Duodenal mucosa (tissue), 2 donors: ENCODE measurements at regions not wholly inside any gene's neighbourhood (a gene's known extent, or its start where the extent isn't known, plus 50 kb on each side); places are given as distances from the start of the nearest gene placed in this dataset.

Experiments used
- H3K27ac ChIP-seq: one replicate; pipeline ENCODE4 v1.7.0; 2013; ENCODE audit warnings: low read depth, low read length
- H3K27me3 ChIP-seq, 2 donors: one replicate each; pipeline ENCODE4 v1.7.0; 2013; ENCODE audit warnings: low read length in 2 of 2, control low read depth in 1 of 2; ENCODE audit not compliant: insufficient read depth in 2 of 2, control insufficient read depth in 1 of 2
- H3K36me3 ChIP-seq, 2 donors: one replicate each; pipeline ENCODE4 v1.7.0; 2013; ENCODE audit warnings: low read length in 2 of 2, control low read depth in 1 of 2; ENCODE audit not compliant: insufficient read depth in 2 of 2, control insufficient read depth in 1 of 2
- H3K4me1 ChIP-seq, 2 donors: one replicate each; pipeline ENCODE4 v1.7.0; 2013; ENCODE audit warnings: low read length in 2 of 2, control low read depth in 1 of 2; ENCODE audit not compliant: insufficient read depth in 2 of 2, control insufficient read depth in 1 of 2
- H3K4me3 ChIP-seq, 2 donors: one replicate each; pipeline ENCODE4 v1.7.0; 2013; ENCODE audit warnings: low read length in 2 of 2, low read depth in 1 of 2
- H3K9ac ChIP-seq, 2 donors: one replicate each; pipeline ENCODE4 v1.7.0; 2013; ENCODE audit warnings: low read length in 2 of 2, low read depth in 1 of 2
- H3K9me3 ChIP-seq, 2 donors: one replicate each; pipeline ENCODE4 v1.7.0; 2013; ENCODE audit warnings: low read length in 2 of 2, control low read depth in 1 of 2; ENCODE audit not compliant: control insufficient read depth in 1 of 2

- Histone ChIP-seq H3K27me3 (no peaks in the 10 kb centered on the region), H3K27ac (no peak overlapping the region), H3K4me1 (no peaks in the 10 kb centered on the region), H3K9ac (no peak overlapping the region), H3K36me3 (no peaks in the 10 kb centered on the region), H3K4me3 (no peak overlapping the region), H3K9me3 (no peaks in the 10 kb centered on the region)
These were observed 176.4 kb upstream of the TCF4 start for GRCh38 chr18:55764386-55764785.

DNA sequence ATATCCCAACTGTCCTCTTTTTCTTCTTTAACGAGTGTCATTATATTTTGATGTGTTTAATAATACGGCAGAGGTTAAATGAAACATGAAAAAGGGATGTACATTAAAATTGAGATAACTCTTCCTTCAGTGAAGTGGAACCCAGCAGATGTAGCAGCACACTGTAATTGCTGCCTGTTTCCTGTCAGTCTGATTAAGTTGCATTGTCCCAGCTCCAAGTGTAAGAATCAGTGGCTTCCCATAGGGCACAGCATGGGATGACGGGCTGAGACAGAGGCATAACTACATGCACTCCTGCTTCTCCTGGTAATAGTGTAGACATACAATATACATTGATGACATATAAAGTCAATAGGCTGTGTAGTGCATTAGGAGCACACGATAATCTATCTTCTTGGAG lies 175.8 kb upstream of the TCF4 start:
- no peaks in the 10 kb centered on the region for H3K4me1 ChIP-seq
- no peaks in the 10 kb centered on the region for H3K9me3 ChIP-seq
- H3K9ac ChIP-seq: no peak overlapping the region
- no peaks in the 10 kb centered on the region for H3K36me3 ChIP-seq
- H3K27me3 ChIP-seq: no peaks in the 10 kb centered on the region
- H3K27ac ChIP-seq: no peak overlapping the region
- H3K4me3 ChIP-seq: no peak overlapping the region

DNA sequence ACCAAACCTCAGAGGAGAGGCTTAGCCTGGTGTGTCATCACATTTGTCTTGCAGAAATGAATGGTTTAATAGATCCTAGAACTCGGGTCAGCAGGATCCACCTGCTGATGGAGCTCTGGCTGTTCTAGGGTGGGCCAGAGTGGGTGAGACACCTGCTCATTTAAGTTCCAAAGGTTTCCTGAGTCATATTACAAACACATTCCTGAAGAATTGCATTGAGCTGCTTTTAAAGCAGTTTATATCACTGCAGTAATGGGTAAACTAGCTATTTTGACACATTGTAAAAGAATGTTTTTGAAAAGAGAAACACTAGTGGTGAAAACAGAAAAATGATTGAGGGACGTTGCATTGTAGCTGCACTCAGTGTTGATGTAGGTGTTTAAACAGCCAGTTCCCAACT lies 175.3 kb upstream of the TCF4 start:
- Histone ChIP-seq H3K27ac (no peak overlapping the region), H3K9me3 (no peaks in the 10 kb centered on the region), H3K4me1 (no peaks in the 10 kb centered on the region), H3K36me3 (no peaks in the 10 kb centered on the region), H3K9ac (no peak overlapping the region), H3K4me3 (no peak overlapping the region), H3K27me3 (no peaks in the 10 kb centered on the region)

DNA sequence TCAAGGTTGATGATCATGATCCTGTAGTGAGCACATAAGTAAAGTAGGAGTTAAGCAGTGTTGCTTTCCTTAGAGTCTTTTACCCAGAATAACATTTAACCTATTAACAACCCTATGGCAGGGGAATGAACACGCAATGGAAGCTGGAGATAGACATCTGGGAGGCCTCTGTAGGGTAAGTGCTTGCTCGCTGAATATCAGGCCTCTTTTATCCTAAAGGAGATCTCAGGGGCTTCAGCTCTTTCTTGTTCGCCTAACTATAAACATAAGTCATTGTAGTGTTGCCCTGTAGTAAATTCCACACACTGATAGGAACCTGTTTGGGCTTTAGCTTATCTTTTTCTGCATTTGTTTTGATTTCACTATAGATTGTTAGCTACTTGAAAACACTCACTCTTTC lies 174.4 kb upstream of the TCF4 start:
- Histone ChIP-seq H3K4me3 (no peak overlapping the region), H3K9me3 (no peaks in the 10 kb centered on the region), H3K36me3 (no peaks in the 10 kb centered on the region), H3K27me3 (no peaks in the 10 kb centered on the region), H3K4me1 (no peaks in the 10 kb centered on the region), H3K9ac (no peak overlapping the region), H3K27ac (no peak overlapping the region)

GRCh38 chr18:55753643-55754263 lies 165.8 kb upstream of the TCF4 start:
- no peaks in the 10 kb centered on the region for H3K9me3 ChIP-seq
- no peak overlapping the region for H3K9ac ChIP-seq
- no peak overlapping the region for H3K27ac ChIP-seq
- no peaks in the 10 kb centered on the region for H3K27me3 ChIP-seq
- no peaks in the 10 kb centered on the region for H3K4me1 ChIP-seq
- H3K4me3 ChIP-seq: no peak overlapping the region
- H3K36me3 ChIP-seq: no peaks in the 10 kb centered on the region

- Histone ChIP-seq H3K4me3 (no peak overlapping the region), H3K9me3 (no peaks in the 10 kb centered on the region), H3K27ac (no peak overlapping the region), H3K4me1 (no peaks in the 10 kb centered on the region), H3K9ac (no peak overlapping the region), H3K27me3 (no peaks in the 10 kb centered on the region), H3K36me3 (no peaks in the 10 kb centered on the region)
These were observed 163.5 kb upstream of the TCF4 start for GRCh38 chr18:55751476-55751875.

GRCh38 chr18:55748227-55748738 lies 160.3 kb upstream of the TCF4 start:
- Histone ChIP-seq H3K27me3 (no peaks in the 10 kb centered on the region), H3K9ac (no peak overlapping the region), H3K4me1 (no peaks in the 10 kb centered on the region), H3K27ac (no peak overlapping the region), H3K4me3 (no peak overlapping the region), H3K9me3 (no peaks in the 10 kb centered on the region), H3K36me3 (no peaks in the 10 kb centered on the region)

DNA sequence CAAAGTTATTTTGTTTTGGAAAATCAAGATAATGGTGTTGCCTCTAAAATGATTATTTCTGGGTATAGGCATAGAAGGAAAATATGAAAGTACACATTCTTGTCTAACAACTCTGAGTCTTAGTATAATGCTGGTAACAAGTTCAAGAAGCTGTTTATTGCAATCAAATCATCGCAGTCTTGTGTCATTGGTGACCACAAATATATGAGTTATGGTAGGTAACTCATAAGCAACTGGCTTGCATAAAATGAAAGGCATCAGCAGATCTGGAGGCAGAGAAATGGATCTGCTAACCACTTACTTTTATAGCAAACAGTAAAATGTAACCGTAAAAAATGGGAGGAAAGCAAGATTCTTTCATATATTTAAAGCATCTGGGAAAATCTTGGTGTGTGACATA lies 156.2 kb upstream of the TCF4 start:
- Histone ChIP-seq H3K27me3 (no peaks in the 10 kb centered on the region), H3K9ac (no peak overlapping the region), H3K4me1 (no peaks in the 10 kb centered on the region), H3K4me3 (no peak overlapping the region), H3K27ac (no peak overlapping the region), H3K36me3 (no peaks in the 10 kb centered on the region), H3K9me3 (no peaks in the 10 kb centered on the region)

DNA sequence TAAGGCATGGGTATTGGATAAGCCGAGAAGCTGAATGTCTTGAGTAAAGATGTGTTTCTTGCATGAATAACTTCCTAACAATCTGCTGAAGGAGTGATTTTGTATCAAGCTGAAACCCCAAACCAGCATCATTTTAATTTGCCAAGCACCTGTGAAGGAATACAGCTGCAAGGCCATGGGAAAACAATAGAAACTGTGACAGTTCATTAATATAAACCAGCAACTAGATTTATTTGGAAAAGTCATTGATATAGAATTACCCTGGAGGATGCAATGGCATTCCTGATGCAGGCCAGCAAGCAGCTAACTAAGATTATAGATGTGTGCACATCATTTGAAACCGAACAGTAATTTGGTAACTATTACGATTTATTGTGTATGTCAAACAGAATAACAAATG lies 155.7 kb upstream of the TCF4 start:
- Histone ChIP-seq H3K36me3 (no peaks in the 10 kb centered on the region), H3K4me3 (no peak overlapping the region), H3K27me3 (no peaks in the 10 kb centered on the region), H3K27ac (no peak overlapping the region), H3K4me1 (no peaks in the 10 kb centered on the region), H3K9me3 (no peaks in the 10 kb centered on the region), H3K9ac (no peak overlapping the region)

DNA sequence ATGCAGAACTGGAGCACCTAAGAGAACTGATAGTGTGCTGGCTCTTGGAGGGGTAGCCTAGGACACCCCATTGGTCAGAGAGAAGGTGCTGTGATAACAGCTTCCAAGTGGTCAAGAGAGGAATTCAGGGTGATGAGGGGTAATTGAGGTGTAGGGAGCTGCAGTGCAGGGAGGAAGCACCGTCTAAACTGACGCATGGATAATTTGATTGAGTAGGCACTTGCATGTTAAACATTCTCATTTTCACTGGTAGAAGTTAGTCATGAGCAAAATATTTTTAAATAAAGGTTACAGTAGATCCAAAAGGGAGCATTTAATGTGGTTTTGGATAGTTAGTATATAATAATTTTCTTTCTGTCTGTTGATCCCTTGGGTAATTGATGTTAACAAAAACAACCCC lies 155.1 kb upstream of the TCF4 start:
- Histone ChIP-seq H3K27me3 (no peaks in the 10 kb centered on the region), H3K4me1 (no peaks in the 10 kb centered on the region)

DNA sequence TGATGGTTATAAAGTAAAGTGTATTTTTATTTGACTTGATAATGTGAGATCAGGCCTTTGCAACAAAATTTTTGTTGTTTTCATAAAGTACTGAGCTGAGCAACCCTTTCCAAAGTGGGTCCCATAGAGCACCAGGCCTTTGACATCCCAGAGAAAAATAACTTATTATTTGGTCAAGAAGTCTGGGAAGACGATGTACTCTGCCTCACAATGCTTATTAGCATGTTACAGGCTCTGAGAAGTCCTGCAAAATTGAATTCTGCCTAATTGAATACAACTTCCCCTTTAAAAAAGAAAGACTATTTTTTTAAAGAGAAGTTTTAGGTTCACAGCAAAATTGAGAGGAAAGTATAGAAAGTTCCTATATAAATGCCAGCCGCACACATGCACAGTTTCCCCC lies 151.5 kb upstream of the TCF4 start:
- Histone ChIP-seq H3K9ac (no peak overlapping the region), H3K4me3 (no peak overlapping the region), H3K9me3 (no peaks in the 10 kb centered on the region), H3K4me1 (no peaks in the 10 kb centered on the region), H3K27ac (no peak overlapping the region), H3K36me3 (no peaks in the 10 kb centered on the region), H3K27me3 (no peaks in the 10 kb centered on the region)

More for the DNA sequence above, 155.1 kb upstream of the TCF4 start:
- Histone ChIP-seq H3K4me3 (no peak overlapping the region), H3K27ac (no peak overlapping the region), H3K9me3 (no peaks in the 10 kb centered on the region), H3K9ac (no peak overlapping the region), H3K36me3 (no peaks in the 10 kb centered on the region)
